ENCODE measurements at regions not wholly inside any gene's neighbourhood (a gene's known extent, or its start where the extent isn't known, plus 50 kb on each side); places are given as distances from the start of the nearest gene placed in this dataset.
A peak's percentile ranks its signal among the peaks of the same experiment; 100 is the strongest.

DNA sequence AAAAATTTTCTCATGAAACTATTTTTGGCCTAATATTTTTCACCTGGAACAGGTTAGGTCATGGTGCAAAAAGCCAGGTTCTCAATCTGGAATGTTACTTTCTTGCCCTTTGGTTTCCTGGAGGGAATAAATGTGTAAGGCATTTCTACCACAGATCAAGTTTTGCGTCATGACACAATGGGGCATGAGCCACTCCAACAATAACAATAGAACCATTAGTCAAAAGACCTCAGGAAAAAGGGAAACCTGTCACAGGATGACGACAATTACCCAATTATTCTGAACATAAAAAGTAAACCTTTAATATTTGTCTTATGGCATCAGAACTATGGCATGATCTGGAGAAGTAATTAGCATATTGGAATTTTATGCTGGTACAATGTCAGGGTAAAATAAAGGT lies 88.2 kb upstream of the HNRNPA3 start:
- no peaks in the 10 kb centered on the region for H3K9me3 ChIP-seq (ENCODE audit: low read depth, low read length)
- no peaks in the 10 kb centered on the region for H3K27me3 ChIP-seq (ENCODE audit: insufficient read depth, low read length)
- no peaks in the 10 kb centered on the region for H3K4me1 ChIP-seq (ENCODE audit: insufficient read depth, low read length)
- TF ChIP-seq, protein P1, sequence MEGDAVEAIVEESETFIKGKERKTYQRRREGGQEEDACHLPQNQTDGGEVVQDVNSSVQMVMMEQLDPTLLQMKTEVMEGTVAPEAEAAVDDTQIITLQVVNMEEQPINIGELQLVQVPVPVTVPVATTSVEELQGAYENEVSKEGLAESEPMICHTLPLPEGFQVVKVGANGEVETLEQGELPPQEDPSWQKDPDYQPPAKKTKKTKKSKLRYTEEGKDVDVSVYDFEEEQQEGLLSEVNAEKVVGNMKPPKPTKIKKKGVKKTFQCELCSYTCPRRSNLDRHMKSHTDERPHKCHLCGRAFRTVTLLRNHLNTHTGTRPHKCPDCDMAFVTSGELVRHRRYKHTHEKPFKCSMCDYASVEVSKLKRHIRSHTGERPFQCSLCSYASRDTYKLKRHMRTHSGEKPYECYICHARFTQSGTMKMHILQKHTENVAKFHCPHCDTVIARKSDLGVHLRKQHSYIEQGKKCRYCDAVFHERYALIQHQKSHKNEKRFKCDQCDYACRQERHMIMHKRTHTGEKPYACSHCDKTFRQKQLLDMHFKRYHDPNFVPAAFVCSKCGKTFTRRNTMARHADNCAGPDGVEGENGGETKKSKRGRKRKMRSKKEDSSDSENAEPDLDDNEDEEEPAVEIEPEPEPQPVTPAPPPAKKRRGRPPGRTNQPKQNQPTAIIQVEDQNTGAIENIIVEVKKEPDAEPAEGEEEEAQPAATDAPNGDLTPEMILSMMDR (IDR thresholded peaks at IDR 0.05; ENCODE audit: extremely low read depth, low read depth, low read length) = no peak
- H3K36me3 ChIP-seq (ENCODE audit: insufficient read depth, low read length) = no peaks in the 10 kb centered on the region
- no peak overlapping the region for H3K27ac ChIP-seq (ENCODE audit: low read depth, low read length)
- H3K79me2 ChIP-seq (ENCODE audit: insufficient read depth, low read length) = no peaks in the 10 kb centered on the region
- no peak overlapping the region for H3K4me2 ChIP-seq (ENCODE audit: insufficient read depth, low read length)
- no peaks in the 10 kb centered on the region for H4K20me1 ChIP-seq (ENCODE audit: insufficient read depth, low read length)
- no peak overlapping the region for H3K4me3 ChIP-seq (ENCODE audit: insufficient read depth, low read length)
- DNase-seq (ENCODE audit: insufficient read length, low spot score, missing footprints) = peak; percentile 5
- H2AFZ ChIP-seq (ENCODE audit: low read length) = no peak overlapping the region

- TF ChIP-seq, protein P1 (IDR thresholded peaks at IDR 0.05; ENCODE audit: extremely low read depth, low read depth, low read length) = no peak
- Histone ChIP-seq H3K4me2 (ENCODE audit: insufficient read depth, low read length) (no peak overlapping the region), H2AFZ (ENCODE audit: low read length) (no peak overlapping the region), H3K79me2 (ENCODE audit: insufficient read depth, low read length) (no peaks in the 10 kb centered on the region), H3K4me3 (ENCODE audit: insufficient read depth, low read length) (no peak overlapping the region), H4K20me1 (ENCODE audit: insufficient read depth, low read length) (no peaks in the 10 kb centered on the region), H3K27me3 (ENCODE audit: insufficient read depth, low read length) (no peaks in the 10 kb centered on the region), H3K4me1 (ENCODE audit: insufficient read depth, low read length) (no peaks in the 10 kb centered on the region), H3K36me3 (ENCODE audit: insufficient read depth, low read length) (no peaks in the 10 kb centered on the region), H3K27ac (ENCODE audit: low read depth, low read length) (no peak overlapping the region), H3K9me3 (ENCODE audit: low read depth, low read length) (no peaks in the 10 kb centered on the region)
- DNase-seq (ENCODE audit: insufficient read length, low spot score, missing footprints) = no peak
Observed at GRCh38 chr2:177127821-177128220, 84.8 kb upstream of the HNRNPA3 start.

- H3K36me3 ChIP-seq (ENCODE audit: insufficient read depth, low read length) = no peaks in the 10 kb centered on the region
- H3K27me3 ChIP-seq (ENCODE audit: insufficient read depth, low read length) = no peaks in the 10 kb centered on the region
- DNase-seq (ENCODE audit: insufficient read length, low spot score, missing footprints) = no peak
- no peaks in the 10 kb centered on the region for H3K79me2 ChIP-seq (ENCODE audit: insufficient read depth, low read length)
- no peaks in the 10 kb centered on the region for H4K20me1 ChIP-seq (ENCODE audit: insufficient read depth, low read length)
- no peak overlapping the region for H2AFZ ChIP-seq (ENCODE audit: low read length)
- H3K9me3 ChIP-seq (ENCODE audit: low read depth, low read length) = no peaks in the 10 kb centered on the region
- no peak overlapping the region for H3K4me3 ChIP-seq (ENCODE audit: insufficient read depth, low read length)
- H3K4me1 ChIP-seq (ENCODE audit: insufficient read depth, low read length) = no peaks in the 10 kb centered on the region
- no peak overlapping the region for H3K4me2 ChIP-seq (ENCODE audit: insufficient read depth, low read length)
- TF ChIP-seq, protein P1 (IDR thresholded peaks at IDR 0.05; ENCODE audit: extremely low read depth, low read depth, low read length) = no peak
- no peak overlapping the region for H3K27ac ChIP-seq (ENCODE audit: low read depth, low read length)
Observed at GRCh38 chr2:177129610-177130009, 83.0 kb upstream of the HNRNPA3 start.

DNA sequence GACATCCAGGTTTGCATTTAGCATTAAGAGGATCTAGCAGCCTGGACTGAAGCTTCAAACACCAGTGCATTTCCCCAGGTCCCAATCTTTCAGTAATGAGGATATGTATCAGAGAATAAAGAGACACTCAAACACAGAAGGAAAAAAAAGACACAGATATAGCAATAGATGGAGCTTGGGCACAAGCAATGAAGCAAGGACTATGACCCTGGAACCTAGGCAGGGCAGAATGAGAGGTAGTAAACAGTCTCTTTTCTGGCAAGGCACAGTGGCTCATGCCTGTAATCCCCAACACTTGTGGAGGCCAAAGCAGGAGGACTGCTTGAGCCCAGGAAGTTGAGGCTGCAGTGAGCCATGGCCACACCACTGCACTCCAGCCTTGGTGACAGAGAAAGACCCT lies 80.7 kb upstream of the HNRNPA3 start:
- Histone ChIP-seq H3K4me2 (ENCODE audit: insufficient read depth, low read length) (no peak overlapping the region), H3K36me3 (ENCODE audit: insufficient read depth, low read length) (no peaks in the 10 kb centered on the region), H3K27me3 (ENCODE audit: insufficient read depth, low read length) (no peaks in the 10 kb centered on the region), H3K79me2 (ENCODE audit: insufficient read depth, low read length) (no peaks in the 10 kb centered on the region), H2AFZ (ENCODE audit: low read length) (no peak overlapping the region), H3K9me3 (ENCODE audit: low read depth, low read length) (no peaks in the 10 kb centered on the region), H4K20me1 (ENCODE audit: insufficient read depth, low read length) (no peaks in the 10 kb centered on the region), H3K4me3 (ENCODE audit: insufficient read depth, low read length) (no peak overlapping the region), H3K4me1 (ENCODE audit: insufficient read depth, low read length) (no peaks in the 10 kb centered on the region), H3K27ac (ENCODE audit: low read depth, low read length) (no peak overlapping the region)
- peak; percentile 6 for DNase-seq (ENCODE audit: insufficient read length, low spot score, missing footprints)
- TF ChIP-seq, protein P1 (IDR thresholded peaks at IDR 0.05; ENCODE audit: extremely low read depth, low read depth, low read length) = no peak
